Smooth muscle cell of the brain vasculature (primary cell): ENCODE measurements at regions not wholly inside any gene's neighbourhood (a gene's known extent, or its start where the extent isn't known, plus 50 kb on each side); places are given as distances from the start of the nearest gene placed in this dataset.

Source experiments
- DNase-seq: peaks from one replicate; pipeline ENCODE4 v3.0.0-alpha.2; 2012; ENCODE audit warnings: low read depth, low spot score

DNA sequence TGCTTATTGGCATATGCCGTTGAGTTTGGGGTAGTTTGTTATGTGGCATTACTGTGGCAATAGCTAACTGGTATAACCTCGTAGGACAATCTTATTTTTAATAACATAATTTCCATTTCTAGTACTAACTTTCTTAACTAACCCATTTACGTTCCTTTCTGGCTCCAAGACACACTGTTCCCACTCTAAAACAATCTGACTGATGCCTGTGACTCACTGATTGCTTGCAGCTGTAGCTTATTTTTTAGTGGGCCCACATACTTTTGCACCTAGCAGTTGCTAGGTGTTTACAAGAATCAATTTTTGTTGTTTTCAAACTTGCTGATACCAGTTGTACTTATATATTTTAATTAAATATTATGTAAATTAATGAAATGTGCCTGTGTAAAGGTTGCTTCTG is 52.2 kb downstream of the FAT3 start:
- DNase-seq = no peak

DNA sequence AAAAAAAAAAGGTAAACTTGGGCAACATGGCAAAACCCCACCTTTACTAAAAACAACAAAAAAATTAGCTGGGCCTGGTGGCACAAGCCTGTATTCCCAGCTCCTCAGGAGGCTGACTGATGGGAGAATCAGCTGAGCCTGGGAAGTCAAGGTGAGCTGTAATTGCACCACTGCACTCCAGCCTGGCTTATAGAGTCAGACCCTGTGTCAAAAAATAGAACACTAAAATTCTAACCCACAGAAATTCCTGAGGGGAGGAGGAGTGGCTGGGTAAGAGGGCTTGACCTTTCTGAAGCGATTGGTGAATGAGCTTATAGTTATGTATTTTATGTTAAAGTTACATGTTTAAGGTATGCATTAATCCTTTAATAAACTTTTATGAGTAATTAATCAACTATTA is 53.3 kb downstream of the FAT3 start:
- DNase-seq = no peak

DNA sequence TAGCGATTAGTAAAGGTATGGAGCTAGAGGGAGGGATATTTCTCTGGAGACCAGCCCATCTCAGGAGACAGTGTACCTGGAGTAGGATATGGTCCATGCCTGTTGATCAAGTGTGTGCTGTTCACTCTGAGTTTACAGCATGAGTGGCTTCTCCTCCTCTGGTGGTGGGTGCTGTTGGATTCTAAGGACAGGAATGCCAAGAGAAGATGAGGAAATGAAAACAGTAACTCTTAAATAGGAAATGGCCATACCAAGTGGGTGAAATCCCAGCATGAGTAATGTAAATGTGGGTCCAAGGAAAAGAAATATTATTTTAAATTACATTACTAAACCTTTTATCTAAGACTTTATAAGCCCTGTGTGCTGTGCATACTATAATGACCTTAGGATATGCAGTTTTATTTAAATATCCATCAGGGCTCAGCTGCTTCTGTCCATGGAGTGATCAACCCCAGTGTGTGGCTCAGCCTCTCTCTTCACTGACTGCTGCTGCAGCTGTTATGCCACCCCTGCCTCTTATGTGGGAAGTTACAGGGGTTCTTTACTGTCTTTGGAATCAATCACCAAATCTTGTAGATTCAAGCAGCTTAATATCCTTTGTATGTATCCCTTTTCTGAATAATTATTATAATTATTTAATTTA is 54.3 kb downstream of the FAT3 start:
- no peak for DNase-seq

DNA sequence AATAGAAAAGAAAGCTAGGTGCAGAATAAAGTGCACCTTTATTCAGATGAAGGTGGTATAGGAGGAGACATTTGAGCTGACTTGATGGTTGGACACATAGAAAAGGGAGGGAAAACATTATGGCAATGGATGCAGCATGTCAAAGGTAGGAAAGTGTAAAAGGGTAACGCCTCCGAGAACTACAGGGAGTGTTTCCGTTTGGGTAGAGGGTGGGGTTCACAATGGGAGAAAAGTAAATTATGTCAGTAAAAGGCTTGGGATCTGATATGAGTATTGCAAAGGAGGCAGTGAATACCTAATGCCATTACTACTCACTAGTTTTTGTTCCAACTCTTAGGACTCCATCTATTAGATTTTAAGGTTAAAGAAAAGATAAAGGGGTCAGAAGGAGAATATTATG is 59.5 kb downstream of the FAT3 start:
- DNase-seq = no peak

DNA sequence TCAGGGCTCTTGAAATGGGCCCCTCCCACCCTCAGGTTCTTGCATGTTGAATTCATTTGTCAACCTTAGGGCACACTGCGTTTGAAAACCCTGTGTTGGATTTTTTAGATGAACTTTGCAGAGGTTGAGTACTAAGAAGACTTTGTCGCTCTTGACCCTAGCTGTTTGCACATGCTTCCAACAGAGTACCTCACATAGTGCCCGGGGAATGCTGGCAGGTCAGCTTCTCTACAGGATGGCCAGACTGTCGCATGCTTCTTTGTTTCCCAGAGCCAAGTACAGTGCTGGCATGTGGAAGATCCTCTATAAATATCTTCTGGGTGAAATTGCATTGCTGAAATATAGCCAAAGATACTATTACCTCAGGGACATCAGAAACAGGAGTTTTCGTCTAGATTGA is 59.9 kb downstream of the FAT3 start:
- DNase-seq = no peak

DNA sequence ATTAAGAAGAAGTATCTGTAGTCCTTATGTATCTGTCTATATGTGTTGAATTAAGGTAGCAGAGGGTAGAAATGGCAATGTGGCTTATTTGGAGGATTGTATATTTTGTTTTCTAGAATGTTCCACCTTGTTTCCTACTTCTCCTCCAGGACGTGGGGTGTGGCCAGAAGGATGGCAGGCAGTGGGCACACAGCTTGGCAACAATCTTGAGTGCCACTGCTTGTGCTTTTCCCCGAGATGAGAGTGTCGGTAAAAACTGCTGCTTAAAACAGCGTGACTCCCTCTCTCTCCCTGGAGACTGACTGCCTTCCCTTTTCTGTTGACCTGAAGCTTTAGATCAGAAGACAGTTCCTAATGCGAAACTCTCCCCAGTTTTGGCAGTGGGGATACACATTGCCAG is 61.2 kb downstream of the FAT3 start:
- no peak for DNase-seq

DNA sequence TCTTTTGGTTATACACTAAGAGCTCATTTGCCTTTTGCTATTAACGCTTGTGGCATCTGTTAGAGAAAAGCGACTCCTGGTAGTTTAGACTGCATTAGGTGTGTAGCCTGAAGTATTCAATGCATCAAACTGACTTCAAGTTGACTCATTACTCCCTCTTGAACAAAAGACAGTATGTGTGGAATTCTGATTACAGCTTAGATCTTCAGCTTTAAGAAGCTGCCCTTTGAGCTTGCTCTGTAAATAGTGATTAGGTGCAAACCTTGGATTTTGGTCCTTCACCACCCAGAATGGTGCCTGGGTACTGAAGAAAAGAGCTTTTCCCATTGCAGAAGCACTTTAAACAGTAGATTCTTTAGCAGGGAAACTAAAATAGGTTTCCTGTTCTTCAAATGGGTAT is 62.1 kb downstream of the FAT3 start:
- no peak for DNase-seq

DNA sequence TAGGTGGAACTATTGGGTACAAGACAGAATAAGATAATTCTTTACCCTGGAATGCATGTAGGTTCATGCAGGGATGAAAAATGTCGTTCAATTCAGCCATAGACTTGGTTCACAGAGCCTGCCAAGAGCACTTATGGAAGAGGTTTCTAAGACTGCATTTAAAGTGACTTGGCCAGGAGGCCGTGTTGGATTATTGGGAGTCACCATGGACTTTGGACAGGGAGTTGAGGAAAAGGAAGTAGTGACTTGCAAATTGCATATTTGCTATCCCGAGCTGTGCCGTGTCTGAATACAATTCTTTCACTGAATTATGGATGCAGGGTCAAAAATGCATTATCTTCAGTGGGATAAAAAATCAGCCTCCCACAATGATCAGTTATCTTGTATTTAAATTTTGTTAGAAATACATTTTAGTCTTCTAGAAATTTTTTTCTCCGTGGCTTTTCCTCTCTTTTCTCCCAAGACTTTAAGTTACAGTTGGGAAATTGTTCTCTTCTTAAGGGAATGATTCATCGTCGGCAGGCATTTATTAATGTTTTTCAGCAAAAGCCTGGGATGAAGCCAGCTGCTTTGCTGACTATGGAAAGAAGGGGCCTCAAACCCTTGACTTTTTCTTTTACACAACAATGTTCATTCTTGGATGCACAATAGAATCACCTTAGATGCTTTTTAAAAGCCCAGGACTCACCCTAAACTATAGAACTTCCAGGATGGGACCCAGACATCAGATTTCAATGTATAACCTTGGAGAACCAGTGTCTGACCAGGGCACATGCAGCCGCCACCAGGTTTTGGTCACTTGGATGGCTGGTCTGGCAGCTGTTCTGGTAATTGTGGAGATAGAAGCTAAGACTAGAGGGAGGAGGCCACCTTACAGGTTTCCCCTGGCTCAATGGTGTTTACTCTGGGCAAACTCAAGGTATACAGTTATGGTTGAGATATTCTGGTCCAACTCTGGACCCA is 70.8 kb downstream of the FAT3 start:
- no peak for DNase-seq

DNA sequence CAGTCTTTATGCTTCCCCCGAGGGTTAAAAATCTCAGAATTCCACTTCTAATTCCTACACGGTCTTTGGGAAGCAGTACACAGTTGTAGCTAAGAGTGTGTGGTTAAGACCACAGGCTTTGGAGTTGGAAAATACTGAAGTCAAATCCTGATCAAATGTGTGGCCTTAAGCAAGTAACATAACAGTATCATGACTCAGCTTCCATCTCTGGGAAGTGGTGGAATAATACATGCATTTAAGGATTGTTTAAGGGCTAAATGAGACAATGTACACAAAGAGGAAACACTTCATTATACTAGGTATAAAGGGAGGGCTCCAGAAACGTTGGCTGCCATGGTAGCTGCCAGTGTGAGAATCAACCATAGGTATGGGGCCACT is 71.5 kb downstream of the FAT3 start:
- no peak for DNase-seq

DNA sequence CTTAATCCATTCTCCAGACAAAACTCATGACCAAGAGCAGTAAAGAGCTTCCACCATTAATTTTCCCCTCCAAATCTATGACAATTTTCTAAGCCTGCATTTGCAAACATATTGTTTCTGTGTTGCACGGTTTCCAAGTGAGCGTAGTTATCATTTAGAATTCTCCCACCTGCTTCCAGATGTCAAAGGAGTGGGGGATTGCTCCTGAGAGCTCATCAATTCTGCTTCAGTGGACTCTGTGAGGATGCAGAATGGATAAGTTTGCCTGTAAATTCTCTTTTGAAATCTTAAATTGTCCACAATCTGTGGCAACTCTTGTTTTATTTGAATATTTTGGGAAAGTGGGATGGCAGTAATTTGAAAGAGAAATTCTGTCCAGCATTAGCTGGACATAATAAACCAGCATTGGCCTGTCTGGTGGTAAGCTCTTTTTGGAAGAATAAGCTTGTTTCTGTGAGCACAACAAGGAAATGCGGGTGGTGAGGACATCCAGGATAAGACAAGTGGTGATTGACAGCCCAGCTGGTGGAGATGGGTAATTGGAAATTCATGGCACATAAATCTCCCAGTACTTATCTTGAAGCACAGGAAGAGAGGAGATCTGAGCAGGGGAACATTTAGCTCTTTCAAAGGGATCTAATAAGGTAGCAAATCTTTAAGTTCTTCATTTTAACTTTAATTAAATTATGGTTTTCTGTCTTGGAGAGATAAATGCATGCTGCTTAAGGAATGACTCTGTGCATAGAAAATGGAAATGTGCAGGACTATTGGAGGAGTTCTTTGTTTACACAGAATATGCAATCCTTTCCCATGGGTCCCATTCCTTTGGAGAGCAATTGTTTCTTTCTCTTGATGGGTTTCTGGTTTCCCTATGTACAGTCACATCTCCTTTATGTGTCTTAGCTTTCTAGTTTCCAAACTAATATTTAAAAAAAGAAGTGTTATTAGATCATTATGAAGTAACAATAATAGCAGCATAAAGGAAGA is 73.2 kb downstream of the FAT3 start:
- no peak for DNase-seq

DNA sequence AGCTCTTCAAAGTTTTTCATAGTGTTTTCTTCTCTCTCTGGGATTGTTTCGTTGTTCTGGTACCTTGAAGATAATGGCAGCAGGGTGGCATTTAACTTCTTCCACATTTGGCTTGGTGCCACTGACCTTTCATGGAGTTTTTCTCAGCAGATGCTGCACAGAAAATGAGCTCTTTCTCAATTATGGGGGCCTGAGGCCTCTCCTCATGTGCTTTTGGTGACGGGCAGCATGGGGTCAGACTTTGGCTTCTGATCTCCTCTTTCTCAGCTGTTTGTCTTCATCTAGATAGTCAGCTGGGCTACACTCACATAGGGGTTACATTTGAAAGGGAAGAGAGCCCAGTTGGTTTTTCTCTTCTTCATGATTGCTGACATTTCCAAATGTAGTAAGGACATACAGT is 76.3 kb downstream of the FAT3 start:
- DNase-seq = no peak

DNA sequence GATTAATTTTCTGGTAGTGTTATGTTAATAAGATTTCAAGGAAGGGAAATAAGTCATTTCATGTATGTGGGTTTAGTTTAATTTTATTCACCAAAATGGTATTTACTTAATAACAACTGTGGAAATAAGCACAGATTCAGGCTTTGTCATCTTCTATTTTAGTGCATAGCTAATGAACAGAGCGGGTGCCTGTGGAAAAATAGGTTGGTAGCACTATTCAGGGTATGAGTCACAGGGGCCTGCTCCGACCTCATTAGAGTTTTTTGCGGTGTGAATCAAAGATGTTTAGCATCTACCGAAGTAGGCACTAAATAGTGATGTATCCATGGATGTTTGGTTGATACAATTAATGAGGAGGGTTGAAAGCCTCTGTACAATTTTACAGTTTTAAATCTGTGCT is 78.2 kb downstream of the FAT3 start:
- DNase-seq = no peak

DNA sequence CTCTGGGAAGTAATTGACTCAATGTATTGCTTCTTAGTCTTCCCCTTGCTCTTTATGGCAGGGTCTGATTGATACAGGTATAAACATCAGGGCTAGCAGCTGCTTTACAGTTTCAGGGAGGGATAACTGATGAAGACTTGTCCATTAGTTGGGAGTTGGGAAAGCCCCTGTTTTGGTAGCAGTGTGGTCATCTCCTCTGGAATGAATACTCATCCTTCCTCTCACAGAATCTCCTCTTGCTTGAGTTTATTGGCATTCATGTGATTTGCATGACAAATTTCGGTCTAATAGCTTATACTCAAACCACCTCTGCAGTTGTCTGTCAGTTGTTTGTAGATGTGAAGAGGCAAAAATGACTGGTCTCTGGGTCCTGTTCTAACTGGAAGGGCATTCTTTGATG is 79.7 kb downstream of the FAT3 start:
- no peak for DNase-seq

DNA sequence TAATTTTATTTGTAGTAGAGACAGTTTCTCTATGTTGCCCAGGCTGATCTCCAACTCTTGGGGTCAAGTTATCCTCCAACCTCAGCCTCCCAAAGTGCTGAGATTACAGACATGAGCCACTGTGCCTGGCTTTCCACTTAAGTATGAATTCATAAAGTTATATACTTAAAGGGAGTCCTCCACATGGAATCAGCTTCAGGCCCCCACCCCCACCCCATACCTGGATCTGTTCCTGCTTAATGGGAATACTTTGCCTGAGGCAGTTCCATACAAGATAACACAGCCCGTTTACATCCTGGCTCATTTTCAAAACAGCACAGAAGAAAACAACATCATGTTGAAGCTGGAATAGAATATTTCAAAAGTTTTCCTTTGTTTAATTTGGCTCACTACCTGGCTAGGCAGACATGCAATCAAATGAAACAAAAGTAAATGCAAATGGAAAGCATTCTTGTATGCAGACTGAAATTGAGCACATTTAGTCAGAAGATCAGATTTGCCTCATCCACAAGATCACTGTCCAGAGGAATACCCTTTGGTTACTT is 82.4 kb downstream of the FAT3 start:
- no peak for DNase-seq

DNA sequence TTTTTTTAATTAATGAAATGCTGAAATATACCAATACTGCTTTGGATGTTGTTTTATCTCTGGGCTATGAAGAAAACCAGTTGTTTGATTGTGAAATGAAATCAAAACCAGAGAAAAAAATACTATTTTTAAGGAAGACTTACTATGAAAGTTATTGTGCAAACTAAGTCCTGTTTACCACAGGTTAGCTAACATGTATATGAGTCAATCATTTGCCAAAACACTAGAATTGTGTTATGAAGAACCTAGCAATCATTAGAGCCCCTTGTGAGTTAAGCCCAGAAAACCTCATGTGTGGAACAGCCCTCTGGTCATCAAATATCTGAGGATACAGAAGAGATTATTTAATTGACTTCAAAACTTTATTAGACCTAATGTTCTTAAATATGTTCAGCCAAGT is 83.7 kb downstream of the FAT3 start:
- DNase-seq = no peak

DNA sequence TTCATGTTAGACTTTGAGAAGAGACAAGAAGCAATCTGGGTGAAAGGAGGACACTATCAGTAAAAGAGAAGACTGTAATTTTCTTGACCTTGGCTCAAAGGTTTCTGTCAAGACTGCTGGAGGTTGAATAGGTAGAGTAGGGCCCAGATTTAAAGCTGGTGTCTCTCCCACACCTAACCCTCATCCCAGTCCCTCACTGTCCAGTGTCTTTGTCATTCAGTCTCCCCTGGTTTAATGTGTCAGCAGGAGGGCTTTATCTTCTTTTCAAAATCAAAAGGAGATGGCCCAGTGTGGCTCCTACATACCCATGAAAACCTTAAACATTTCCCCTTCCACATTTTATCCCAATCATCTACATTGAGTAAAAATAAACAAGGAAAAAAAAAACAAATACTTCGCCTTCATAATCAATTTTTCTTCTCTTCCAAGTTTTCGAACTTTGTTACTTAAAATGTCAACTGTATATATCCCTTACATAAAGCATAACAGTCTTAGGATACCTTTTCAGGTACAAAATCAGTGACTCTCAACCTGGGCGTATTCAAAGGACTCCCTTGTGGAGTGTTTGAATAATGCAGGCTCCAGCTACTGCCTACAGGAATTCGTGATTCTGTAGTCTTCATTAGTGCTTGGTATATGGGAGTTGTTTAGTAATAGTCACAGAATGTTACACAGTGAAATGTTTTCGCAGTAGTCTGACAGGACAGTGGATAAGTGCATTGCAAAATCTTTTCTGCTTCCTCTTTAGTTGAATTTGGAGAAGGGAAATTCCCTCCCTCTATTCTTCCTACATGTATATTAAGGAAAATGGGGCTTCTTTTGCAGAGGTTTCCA is 87.2 kb downstream of the FAT3 start:
- DNase-seq = no peak

DNA sequence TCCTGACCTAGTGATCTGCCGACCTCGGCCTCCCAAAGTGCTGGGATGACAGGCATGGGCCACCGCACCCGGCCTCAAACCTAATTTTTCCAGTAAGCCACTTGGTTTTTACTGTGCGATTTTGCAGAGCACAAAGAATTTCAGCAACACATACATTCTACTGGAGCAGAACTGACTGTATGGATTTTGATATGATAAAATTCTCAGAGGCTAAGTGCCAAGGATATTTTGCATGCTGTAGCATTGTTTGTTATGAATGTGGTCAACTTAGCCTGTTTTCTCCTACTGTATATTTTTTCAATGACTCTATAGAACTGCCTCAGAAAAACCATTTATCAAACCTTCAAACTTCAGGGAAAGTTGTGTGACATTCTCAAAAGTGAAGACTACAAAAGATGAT is 89.2 kb downstream of the FAT3 start:
- no peak for DNase-seq

DNA sequence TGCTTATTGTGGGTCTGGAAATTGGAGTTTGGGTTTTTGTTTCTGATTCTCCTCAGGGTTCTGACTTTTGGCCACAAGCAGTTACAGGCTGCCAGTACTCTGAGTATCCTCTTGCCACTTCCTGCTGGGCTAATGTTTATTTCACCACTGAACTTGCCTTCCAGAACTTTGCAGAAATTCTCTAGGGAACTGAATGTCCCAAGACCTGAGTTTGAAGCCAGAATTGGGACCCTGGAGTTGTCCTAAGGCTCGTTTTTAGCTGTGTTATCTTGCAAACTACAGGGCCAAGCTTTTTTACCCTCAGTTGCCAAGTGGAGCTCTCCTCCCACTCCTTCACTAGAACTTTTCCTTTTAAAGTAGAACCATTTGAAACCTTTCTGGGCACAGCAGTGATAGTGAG is 89.9 kb downstream of the FAT3 start:
- DNase-seq = peak; percentile 39

DNA sequence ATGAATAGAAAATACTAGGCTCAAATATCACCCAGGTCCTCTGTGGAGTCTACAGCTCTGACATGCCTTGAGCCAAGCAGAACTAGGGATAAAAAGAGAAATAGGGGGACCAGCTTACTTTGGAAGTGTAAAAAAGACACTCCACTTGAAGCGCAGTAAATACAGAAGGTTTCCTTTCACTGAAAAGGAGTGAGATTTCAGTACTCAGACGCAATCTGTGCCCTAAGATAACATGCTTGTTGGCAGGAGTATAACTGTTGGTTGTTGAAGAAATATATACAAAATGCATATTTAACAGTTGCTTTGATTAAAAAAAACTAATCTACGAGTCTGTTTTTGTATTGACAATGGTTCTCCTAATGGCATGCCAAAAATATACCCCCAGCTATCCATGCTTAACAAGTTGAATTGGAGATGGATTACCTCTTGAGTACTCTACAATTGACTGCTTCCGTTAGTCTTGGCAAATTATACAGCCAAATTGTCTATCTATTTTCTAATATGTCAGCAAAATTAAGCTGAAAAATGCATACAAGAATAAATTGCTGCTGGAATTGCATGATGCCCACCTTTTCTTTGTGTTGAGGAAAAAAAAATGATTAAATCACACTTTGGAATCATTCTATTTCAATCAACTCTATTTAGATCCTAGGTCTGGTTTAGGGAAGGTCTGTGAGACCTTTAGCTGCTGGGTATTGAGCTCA is 91.6 kb downstream of the FAT3 start:
- no peak for DNase-seq

DNA sequence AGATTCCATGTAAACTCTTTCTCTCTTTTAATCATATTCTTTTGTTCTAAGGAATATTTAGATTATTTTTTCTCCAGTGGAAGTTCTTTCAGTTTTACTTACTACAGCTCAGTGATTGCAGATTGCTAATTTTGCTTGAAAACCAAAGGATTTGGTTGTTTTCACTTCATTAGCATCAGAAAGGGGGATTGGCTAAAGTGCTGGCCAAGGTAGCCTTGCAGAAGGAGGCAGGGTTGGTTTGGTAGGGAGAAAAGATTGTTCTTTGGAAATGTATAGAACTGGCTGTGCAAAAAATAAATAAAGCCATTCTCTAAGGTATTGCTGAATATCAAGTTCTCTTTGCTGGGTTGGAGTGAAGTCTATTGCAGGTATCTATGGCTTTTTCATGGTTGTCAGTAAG is 92.6 kb downstream of the FAT3 start:
- DNase-seq = no peak
